ENCODE measurements at regions not wholly inside any gene's neighbourhood (a gene's known extent, or its start where the extent isn't known, plus 50 kb on each side); places are given as distances from the start of the nearest gene placed in this dataset.

DNA sequence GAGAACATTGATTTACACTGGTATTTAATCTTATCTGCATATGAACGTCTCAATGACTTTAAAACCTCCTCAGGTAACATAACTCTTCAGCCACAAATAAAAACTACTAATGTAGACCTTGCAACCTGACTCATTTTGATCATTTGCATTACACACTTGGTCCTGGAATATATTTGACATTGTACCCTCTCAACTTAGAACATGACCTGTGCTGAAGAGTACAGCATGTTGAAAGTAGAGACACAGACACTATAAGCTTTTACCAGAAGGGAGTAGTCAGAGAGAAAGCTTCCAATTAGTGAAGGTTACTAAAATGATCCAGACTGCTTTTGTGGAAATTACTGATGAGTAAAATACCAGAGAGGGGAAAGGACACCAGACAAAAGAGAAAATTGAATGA lies 390.6 kb upstream of the ANO3 start:
- Mint-ChIP-seq H3K27ac (no peak overlapping the region), H3K4me3 (no peak overlapping the region), H3K4me1 (peaks cover 13% of the 10 kb centered on the region), H3K27me3 (ENCODE audit: insufficient read depth, low read depth, poor library complexity) (peaks cover 4% of the 10 kb centered on the region), H3K36me3 (ENCODE audit: low read depth) (no peaks in the 10 kb centered on the region), H3K9me3 (no peaks in the 10 kb centered on the region)
- no peak for ATAC-seq
- no peak for TF ChIP-seq EZH2 (IDR thresholded peaks at IDR 0.05; ENCODE audit: low read depth, unreplicated experiment)
- Histone ChIP-seq H3K36me3 (ENCODE audit: insufficient read depth) (no peaks in the 10 kb centered on the region), H3F3A (replicated peaks; ENCODE audit: low read depth) (no peaks in the 10 kb centered on the region), H3K4me1 (ENCODE audit: insufficient read depth) (peaks cover 24% of the 10 kb centered on the region), H3K27ac (ENCODE audit: low read depth) (no peak overlapping the region), H2AFZ (no peak overlapping the region), H3K4me3 (no peak overlapping the region), H4K20me1 (replicated peaks; ENCODE audit: insufficient read depth) (no peaks in the 10 kb centered on the region), H3K27me3 (ENCODE audit: insufficient read depth) (no peaks in the 10 kb centered on the region), H3K4me2 (no peak overlapping the region), H3K9me2 (ENCODE audit: insufficient read depth) (no peaks in the 10 kb centered on the region), H3K79me2 (replicated peaks; ENCODE audit: insufficient read depth) (no peaks in the 10 kb centered on the region)
- no peak for DNase-seq (ENCODE audit: low spot score)

DNA sequence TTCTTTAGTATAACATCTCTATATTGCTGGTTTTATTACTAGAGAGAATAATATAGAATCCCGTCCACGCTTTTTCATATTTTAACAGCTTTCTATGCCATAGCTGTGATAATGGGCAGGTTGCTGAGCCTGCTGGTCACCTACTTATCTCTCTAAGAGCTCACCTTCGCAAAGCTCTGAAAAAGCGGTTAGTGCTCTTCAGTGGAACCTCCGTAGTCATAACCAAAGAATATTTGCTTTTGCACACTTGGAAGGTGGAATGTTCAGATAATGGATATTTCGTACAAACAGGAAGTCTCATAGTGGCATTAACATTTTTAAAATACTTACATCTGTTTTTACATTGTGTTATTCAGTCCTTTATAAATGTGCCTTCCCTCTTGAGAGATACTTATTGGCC lies 388.9 kb upstream of the ANO3 start:
- Mint-ChIP-seq H3K27me3 (ENCODE audit: insufficient read depth, low read depth, poor library complexity) (peaks cover 4% of the 10 kb centered on the region), H3K9me3 (no peaks in the 10 kb centered on the region), H3K4me1 (peaks cover 18% of the 10 kb centered on the region), H3K36me3 (ENCODE audit: low read depth) (no peaks in the 10 kb centered on the region), H3K4me3 (no peak overlapping the region), H3K27ac (no peak overlapping the region)
- no peak for DNase-seq (ENCODE audit: low spot score)
- H3K79me2 ChIP-seq (replicated peaks; ENCODE audit: insufficient read depth), result no peaks in the 10 kb centered on the region
- ATAC-seq, result no peak
- no peaks in the 10 kb centered on the region for H3K36me3 ChIP-seq (ENCODE audit: insufficient read depth)
- H3K4me3 ChIP-seq, result no peak overlapping the region
- peaks cover 24% of the 10 kb centered on the region for H3K4me1 ChIP-seq (ENCODE audit: insufficient read depth)
- no peaks in the 10 kb centered on the region for H4K20me1 ChIP-seq (replicated peaks; ENCODE audit: insufficient read depth)
- no peaks in the 10 kb centered on the region for H3F3A ChIP-seq (replicated peaks; ENCODE audit: low read depth)
- H3K27ac ChIP-seq (ENCODE audit: low read depth), result no peak overlapping the region
- H2AFZ ChIP-seq, result no peak overlapping the region
- no peak overlapping the region for H3K4me2 ChIP-seq
- H3K27me3 ChIP-seq (ENCODE audit: insufficient read depth), result no peaks in the 10 kb centered on the region
- H3K9me2 ChIP-seq (ENCODE audit: insufficient read depth), result no peaks in the 10 kb centered on the region
- TF ChIP-seq NANOG (IDR thresholded peaks at IDR 0.05; ENCODE audit: borderline replicate concordance) (no peak), ZNF114 (CRISPR knock-in tag; IDR thresholded peaks at IDR 0.05) (no peak), POLR2AphosphoS5 (IDR thresholded peaks at IDR 0.05; ENCODE audit: low read depth) (no peak), STAT1 (IDR thresholded peaks at IDR 0.05; ENCODE audit: unreplicated experiment) (no peak), JUNB (IDR thresholded peaks at IDR 0.05; ENCODE audit: unreplicated experiment) (no peak), CREB1 (CRISPR knock-in tag; IDR thresholded peaks at IDR 0.05; ENCODE audit: low read depth) (no peak), EZH2 (IDR thresholded peaks at IDR 0.05; ENCODE audit: low read depth, unreplicated experiment) (no peak), ZNF331 (CRISPR knock-in tag; IDR thresholded peaks at IDR 0.05; ENCODE audit: low read depth) (no peak), EZH2phosphoT487 (IDR thresholded peaks at IDR 0.05; ENCODE audit: unreplicated experiment) (no peak)
- TF ChIP-seq, protein P1, sequence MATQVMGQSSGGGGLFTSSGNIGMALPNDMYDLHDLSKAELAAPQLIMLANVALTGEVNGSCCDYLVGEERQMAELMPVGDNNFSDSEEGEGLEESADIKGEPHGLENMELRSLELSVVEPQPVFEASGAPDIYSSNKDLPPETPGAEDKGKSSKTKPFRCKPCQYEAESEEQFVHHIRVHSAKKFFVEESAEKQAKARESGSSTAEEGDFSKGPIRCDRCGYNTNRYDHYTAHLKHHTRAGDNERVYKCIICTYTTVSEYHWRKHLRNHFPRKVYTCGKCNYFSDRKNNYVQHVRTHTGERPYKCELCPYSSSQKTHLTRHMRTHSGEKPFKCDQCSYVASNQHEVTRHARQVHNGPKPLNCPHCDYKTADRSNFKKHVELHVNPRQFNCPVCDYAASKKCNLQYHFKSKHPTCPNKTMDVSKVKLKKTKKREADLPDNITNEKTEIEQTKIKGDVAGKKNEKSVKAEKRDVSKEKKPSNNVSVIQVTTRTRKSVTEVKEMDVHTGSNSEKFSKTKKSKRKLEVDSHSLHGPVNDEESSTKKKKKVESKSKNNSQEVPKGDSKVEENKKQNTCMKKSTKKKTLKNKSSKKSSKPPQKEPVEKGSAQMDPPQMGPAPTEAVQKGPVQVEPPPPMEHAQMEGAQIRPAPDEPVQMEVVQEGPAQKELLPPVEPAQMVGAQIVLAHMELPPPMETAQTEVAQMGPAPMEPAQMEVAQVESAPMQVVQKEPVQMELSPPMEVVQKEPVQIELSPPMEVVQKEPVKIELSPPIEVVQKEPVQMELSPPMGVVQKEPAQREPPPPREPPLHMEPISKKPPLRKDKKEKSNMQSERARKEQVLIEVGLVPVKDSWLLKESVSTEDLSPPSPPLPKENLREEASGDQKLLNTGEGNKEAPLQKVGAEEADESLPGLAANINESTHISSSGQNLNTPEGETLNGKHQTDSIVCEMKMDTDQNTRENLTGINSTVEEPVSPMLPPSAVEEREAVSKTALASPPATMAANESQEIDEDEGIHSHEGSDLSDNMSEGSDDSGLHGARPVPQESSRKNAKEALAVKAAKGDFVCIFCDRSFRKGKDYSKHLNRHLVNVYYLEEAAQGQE (IDR thresholded peaks at IDR 0.05; ENCODE audit: unreplicated experiment), result no peak
- TF ChIP-seq, protein P2, sequence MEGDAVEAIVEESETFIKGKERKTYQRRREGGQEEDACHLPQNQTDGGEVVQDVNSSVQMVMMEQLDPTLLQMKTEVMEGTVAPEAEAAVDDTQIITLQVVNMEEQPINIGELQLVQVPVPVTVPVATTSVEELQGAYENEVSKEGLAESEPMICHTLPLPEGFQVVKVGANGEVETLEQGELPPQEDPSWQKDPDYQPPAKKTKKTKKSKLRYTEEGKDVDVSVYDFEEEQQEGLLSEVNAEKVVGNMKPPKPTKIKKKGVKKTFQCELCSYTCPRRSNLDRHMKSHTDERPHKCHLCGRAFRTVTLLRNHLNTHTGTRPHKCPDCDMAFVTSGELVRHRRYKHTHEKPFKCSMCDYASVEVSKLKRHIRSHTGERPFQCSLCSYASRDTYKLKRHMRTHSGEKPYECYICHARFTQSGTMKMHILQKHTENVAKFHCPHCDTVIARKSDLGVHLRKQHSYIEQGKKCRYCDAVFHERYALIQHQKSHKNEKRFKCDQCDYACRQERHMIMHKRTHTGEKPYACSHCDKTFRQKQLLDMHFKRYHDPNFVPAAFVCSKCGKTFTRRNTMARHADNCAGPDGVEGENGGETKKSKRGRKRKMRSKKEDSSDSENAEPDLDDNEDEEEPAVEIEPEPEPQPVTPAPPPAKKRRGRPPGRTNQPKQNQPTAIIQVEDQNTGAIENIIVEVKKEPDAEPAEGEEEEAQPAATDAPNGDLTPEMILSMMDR (conservative IDR thresholded peaks at IDR 0.05; ENCODE audit: low read depth in 2 of 2), result no peak
- TF ChIP-seq, protein P3, sequence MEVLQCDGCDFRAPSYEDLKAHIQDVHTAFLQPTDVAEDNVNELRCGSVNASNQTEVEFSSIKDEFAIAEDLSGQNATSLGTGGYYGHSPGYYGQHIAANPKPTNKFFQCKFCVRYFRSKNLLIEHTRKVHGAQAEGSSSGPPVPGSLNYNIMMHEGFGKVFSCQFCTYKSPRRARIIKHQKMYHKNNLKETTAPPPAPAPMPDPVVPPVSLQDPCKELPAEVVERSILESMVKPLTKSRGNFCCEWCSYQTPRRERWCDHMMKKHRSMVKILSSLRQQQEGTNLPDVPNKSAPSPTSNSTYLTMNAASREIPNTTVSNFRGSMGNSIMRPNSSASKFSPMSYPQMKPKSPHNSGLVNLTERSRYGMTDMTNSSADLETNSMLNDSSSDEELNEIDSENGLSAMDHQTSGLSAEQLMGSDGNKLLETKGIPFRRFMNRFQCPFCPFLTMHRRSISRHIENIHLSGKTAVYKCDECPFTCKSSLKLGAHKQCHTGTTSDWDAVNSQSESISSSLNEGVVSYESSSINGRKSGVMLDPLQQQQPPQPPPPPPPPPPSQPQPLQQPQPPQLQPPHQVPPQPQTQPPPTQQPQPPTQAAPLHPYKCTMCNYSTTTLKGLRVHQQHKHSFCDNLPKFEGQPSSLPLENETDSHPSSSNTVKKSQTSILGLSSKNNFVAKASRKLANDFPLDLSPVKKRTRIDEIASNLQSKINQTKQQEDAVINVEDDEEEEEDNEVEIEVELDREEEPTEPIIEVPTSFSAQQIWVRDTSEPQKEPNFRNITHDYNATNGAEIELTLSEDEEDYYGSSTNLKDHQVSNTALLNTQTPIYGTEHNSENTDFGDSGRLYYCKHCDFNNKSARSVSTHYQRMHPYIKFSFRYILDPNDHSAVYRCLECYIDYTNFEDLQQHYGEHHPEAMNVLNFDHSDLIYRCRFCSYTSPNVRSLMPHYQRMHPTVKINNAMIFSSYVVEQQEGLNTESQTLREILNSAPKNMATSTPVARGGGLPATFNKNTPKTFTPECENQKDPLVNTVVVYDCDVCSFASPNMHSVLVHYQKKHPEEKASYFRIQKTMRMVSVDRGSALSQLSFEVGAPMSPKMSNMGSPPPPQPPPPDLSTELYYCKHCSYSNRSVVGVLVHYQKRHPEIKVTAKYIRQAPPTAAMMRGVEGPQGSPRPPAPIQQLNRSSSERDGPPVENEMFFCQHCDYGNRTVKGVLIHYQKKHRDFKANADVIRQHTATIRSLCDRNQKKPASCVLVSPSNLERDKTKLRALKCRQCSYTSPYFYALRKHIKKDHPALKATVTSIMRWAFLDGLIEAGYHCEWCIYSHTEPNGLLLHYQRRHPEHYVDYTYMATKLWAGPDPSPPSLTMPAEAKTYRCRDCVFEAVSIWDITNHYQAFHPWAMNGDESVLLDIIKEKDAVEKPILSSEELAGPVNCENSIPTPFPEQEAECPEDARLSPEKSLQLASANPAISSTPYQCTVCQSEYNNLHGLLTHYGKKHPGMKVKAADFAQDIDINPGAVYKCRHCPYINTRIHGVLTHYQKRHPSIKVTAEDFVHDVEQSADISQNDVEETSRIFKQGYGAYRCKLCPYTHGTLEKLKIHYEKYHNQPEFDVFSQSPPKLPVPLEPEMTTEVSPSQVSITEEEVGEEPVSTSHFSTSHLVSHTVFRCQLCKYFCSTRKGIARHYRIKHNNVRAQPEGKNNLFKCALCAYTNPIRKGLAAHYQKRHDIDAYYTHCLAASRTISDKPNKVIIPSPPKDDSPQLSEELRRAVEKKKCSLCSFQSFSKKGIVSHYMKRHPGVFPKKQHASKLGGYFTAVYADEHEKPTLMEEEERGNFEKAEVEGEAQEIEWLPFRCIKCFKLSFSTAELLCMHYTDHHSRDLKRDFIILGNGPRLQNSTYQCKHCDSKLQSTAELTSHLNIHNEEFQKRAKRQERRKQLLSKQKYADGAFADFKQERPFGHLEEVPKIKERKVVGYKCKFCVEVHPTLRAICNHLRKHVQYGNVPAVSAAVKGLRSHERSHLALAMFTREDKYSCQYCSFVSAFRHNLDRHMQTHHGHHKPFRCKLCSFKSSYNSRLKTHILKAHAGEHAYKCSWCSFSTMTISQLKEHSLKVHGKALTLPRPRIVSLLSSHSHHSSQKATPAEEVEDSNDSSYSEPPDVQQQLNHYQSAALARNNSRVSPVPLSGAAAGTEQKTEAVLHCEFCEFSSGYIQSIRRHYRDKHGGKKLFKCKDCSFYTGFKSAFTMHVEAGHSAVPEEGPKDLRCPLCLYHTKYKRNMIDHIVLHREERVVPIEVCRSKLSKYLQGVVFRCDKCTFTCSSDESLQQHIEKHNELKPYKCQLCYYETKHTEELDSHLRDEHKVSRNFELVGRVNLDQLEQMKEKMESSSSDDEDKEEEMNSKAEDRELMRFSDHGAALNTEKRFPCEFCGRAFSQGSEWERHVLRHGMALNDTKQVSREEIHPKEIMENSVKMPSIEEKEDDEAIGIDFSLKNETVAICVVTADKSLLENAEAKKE (CRISPR knock-in tag; IDR thresholded peaks at IDR 0.05), result no peak

Data from GM23338 (cell line).